ENCODE measurements at regions not wholly inside any gene's neighbourhood (a gene's known extent, or its start where the extent isn't known, plus 50 kb on each side); places are given as distances from the start of the nearest gene placed in this dataset.

DNA sequence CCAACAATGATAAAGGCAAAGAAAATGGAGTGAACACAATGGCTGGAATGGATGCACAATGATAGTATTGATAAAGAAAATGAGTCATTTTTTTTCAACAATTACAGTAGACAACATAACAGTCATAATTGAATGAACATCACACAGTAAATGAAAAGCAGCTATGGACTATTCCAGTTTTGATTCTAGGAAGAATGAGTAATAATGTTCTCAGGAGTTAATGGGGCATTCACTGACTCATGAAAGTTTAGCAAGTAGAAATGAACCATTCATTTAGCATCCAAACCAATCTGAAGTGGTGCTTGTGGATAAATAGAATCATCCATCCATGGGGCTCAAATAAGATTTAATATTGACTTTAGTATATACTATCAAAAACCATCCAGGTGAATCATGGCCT is 1029.5 kb upstream of the GJE1 start:
- ATAC-seq = no peak
- no peaks in the 10 kb centered on the region for H3K4me1 ChIP-seq
- DNase-seq = no peak
- intact Hi-C loops (cut with DNase I) = no loop called here
- no peaks in the 10 kb centered on the region for H3K36me3 ChIP-seq
- peaks cover 0 to 9% (median 0%) of the 10 kb centered on the region in 12 donors for H3K9me3 ChIP-seq
- no peak overlapping the region for H3K4me3 ChIP-seq
- H3K27me3 ChIP-seq = no peaks in the 10 kb centered on the region
- TF ChIP-seq, protein P1, sequence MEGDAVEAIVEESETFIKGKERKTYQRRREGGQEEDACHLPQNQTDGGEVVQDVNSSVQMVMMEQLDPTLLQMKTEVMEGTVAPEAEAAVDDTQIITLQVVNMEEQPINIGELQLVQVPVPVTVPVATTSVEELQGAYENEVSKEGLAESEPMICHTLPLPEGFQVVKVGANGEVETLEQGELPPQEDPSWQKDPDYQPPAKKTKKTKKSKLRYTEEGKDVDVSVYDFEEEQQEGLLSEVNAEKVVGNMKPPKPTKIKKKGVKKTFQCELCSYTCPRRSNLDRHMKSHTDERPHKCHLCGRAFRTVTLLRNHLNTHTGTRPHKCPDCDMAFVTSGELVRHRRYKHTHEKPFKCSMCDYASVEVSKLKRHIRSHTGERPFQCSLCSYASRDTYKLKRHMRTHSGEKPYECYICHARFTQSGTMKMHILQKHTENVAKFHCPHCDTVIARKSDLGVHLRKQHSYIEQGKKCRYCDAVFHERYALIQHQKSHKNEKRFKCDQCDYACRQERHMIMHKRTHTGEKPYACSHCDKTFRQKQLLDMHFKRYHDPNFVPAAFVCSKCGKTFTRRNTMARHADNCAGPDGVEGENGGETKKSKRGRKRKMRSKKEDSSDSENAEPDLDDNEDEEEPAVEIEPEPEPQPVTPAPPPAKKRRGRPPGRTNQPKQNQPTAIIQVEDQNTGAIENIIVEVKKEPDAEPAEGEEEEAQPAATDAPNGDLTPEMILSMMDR (IDR thresholded peaks at IDR 0.05) = no peak
- no peak for TF ChIP-seq POLR2A (IDR thresholded peaks at IDR 0.05)
- H3K27ac ChIP-seq = no peak overlapping the region

DNA sequence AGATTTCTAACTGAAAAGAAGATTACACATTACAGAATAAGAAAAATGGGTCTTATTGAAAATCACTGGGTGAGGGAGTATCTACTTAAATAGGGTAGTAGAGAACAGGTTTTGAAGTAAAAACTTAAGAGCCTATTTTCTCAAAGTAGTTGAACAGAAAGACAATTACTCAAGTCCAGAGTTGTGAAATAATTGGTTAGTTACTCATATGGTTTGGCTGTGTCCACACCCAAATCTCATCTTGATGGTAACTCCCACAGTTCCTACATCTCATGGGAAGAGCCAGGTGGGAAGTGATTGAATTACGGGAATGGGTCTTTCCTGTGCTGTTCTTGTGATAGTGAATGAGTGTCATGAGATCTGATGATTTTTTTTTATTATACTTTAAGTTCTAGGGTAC is 1035.3 kb upstream of the GJE1 start:
- Histone ChIP-seq H3K27ac (no peak overlapping the region), H3K27me3 (no peaks in the 10 kb centered on the region), H3K9me3 (peaks cover 0 to 12% (median 0%) of the 10 kb centered on the region in 12 donors), H3K4me3 (no peak overlapping the region), H3K4me1 (no peaks in the 10 kb centered on the region), H3K36me3 (no peaks in the 10 kb centered on the region)
- DNase-seq (no peak), ATAC-seq (no peak)
- intact Hi-C loops (cut with DNase I) = no loop called here
- TF ChIP-seq, protein P1 (IDR thresholded peaks at IDR 0.05) = no peak
- no peak for TF ChIP-seq POLR2A (IDR thresholded peaks at IDR 0.05)
- WGBS, 4 donors = 60 to 71% (median 66%) methylated on average over 1 of the region's 1 CpG

DNA sequence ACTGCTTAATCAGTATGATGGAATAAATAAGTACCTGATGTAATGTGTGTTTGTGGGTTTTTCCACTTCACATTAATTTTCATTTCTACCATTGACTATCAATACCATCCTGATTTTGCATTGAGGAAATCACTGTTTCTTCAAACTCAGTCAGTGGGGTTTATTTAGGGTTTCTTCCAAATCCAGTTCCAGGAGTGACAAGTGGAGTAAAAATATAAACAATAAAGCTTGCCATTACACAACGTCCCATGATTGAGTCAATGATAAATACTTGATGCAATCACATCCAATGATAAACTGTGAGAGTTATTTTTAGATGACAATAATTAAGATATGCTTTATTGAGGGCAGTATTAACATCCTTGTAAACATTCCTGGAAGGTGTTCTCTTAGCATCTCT is 1037.4 kb upstream of the GJE1 start:
- no peak overlapping the region for H3K27ac ChIP-seq
- no peak for TF ChIP-seq POLR2A (IDR thresholded peaks at IDR 0.05)
- TF ChIP-seq, protein P1 (IDR thresholded peaks at IDR 0.05) = no peak
- no peaks in the 10 kb centered on the region for H3K4me1 ChIP-seq
- intact Hi-C loops (cut with DNase I) = no loop called here
- WGBS, 4 donors = 43 to 62% (median 50%) methylated on average over 1 of the region's 1 CpG
- ATAC-seq (no peak), DNase-seq (no peak)
- H3K9me3 ChIP-seq = peaks cover 0 to 12% (median 0%) of the 10 kb centered on the region in 12 donors
- H3K4me3 ChIP-seq = no peak overlapping the region
- H3K27me3 ChIP-seq = no peaks in the 10 kb centered on the region
- H3K36me3 ChIP-seq = no peaks in the 10 kb centered on the region

DNA sequence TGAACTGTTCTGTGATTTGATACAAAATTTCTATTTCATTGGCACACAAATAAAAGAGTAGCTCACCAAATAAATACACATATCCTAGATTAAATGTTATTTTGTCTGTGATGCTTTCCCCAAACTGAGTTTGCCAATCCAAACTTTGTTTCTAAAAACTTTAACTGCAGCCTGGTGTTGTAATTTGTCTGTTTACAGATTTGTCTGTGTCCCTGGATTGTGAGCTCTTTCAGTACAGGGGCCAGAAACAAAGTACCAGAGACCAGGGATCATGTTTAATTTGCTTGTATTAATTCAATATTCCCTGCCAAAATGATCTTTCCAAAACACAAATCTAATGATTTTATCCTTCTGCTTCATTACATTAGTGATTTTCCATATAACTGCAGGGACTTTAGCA is 1044.6 kb upstream of the GJE1 start:
- Histone ChIP-seq H3K4me1 (no peaks in the 10 kb centered on the region), H3K27me3 (no peaks in the 10 kb centered on the region), H3K27ac (no peak overlapping the region), H3K9me3 (peaks cover 0 to 5% (median 0%) of the 10 kb centered on the region in 12 donors), H3K4me3 (no peak overlapping the region), H3K36me3 (no peaks in the 10 kb centered on the region)
- intact Hi-C loops (cut with DNase I) = no loop called here
- no peak for DNase-seq
- no peak for ATAC-seq
- no peak for TF ChIP-seq POLR2A (IDR thresholded peaks at IDR 0.05)
- TF ChIP-seq, protein P1 (IDR thresholded peaks at IDR 0.05) = no peak

Measured in heart left ventricle (tissue), 16 donors.